ENCODE measurements at regions not wholly inside any gene's neighbourhood (a gene's known extent, or its start where the extent isn't known, plus 50 kb on each side); places are given as distances from the start of the nearest gene placed in this dataset.

GRCh38 chr12:68497107-68497506 lies 113.6 kb upstream of the RAP1B start:
- H3K4me1 ChIP-seq (ENCODE audit: insufficient read depth, low read length): no peaks in the 10 kb centered on the region
- DNase-seq (no peak), ATAC-seq (no peak)
- no peak overlapping the region for H3K27ac ChIP-seq (ENCODE audit: low read length)
- no peak overlapping the region for H2AFZ ChIP-seq (ENCODE audit: low read length)
- H3K9me3 ChIP-seq (ENCODE audit: low read length): no peaks in the 10 kb centered on the region
- H3K4me2 ChIP-seq (ENCODE audit: low read length): no peak overlapping the region
- 0 out of 2 replicates have a peak, but pooled peaks cover 4% of the 10 kb centered on the region for H3K9me2 ChIP-seq (replicated peaks; ENCODE audit: low read length)
- H4K20me1 ChIP-seq (ENCODE audit: low read length): no peaks in the 10 kb centered on the region
- ChIA-PET CTCF (no interaction called here), POLR2A (ENCODE audit: unreplicated experiment) (no interaction called here)
- H3K4me3 ChIP-seq (ENCODE audit: low read length): no peak overlapping the region
- no peaks in the 10 kb centered on the region for H3K36me3 ChIP-seq (ENCODE audit: low read depth, low read length)
- intact Hi-C loops (cut with micrococcal nuclease): no loop called here
- H3F3A ChIP-seq (ENCODE audit: low read length, unreplicated experiment): no peaks in the 10 kb centered on the region
- H3K9ac ChIP-seq (ENCODE audit: low read length): no peak overlapping the region
- TF ChIP-seq EZH2phosphoT487 (IDR thresholded peaks at IDR 0.05; ENCODE audit: borderline replicate concordance, low read length) (no peak), EZH2 (IDR thresholded peaks at IDR 0.05; ENCODE audit: low read length, unreplicated experiment) (no peak), CTCF (conservative IDR thresholded peaks at IDR 0.05; ENCODE audit: low read depth, low read length) (no peak)
- no peaks in the 10 kb centered on the region for H3K27me3 ChIP-seq (ENCODE audit: low read length)
- no peaks in the 10 kb centered on the region for H3K79me2 ChIP-seq (ENCODE audit: low read length)
- no TSS peak for BruUV-seq (replicated peaks)

GRCh38 chr12:68497702-68498101 lies 113.0 kb upstream of the RAP1B start:
- Histone ChIP-seq H2AFZ (ENCODE audit: low read length) (no peak overlapping the region), H3F3A (ENCODE audit: low read length, unreplicated experiment) (no peaks in the 10 kb centered on the region), H3K9me3 (ENCODE audit: low read length) (no peaks in the 10 kb centered on the region), H3K4me3 (ENCODE audit: low read length) (no peak overlapping the region), H3K4me2 (ENCODE audit: low read length) (no peak overlapping the region), H3K9ac (ENCODE audit: low read length) (no peak overlapping the region), H3K79me2 (ENCODE audit: low read length) (no peaks in the 10 kb centered on the region), H3K36me3 (ENCODE audit: low read depth, low read length) (no peaks in the 10 kb centered on the region), H3K27me3 (ENCODE audit: low read length) (no peaks in the 10 kb centered on the region), H3K9me2 (replicated peaks; ENCODE audit: low read length) (0 out of 2 replicates have a peak, but pooled peaks cover 4% of the 10 kb centered on the region), H3K4me1 (ENCODE audit: insufficient read depth, low read length) (no peaks in the 10 kb centered on the region), H4K20me1 (ENCODE audit: low read length) (no peaks in the 10 kb centered on the region), H3K27ac (ENCODE audit: low read length) (no peak overlapping the region)
- peak; percentile 50 for DNase-seq
- BruUV-seq (replicated peaks): no TSS peak
- POLR2A ChIA-PET (ENCODE audit: unreplicated experiment): no interaction called here
- CTCF ChIA-PET: no interaction called here
- intact Hi-C loops (cut with micrococcal nuclease): no loop called here
- no peak for TF ChIP-seq CTCF (conservative IDR thresholded peaks at IDR 0.05; ENCODE audit: low read depth, low read length)
- no peak for TF ChIP-seq EZH2phosphoT487 (IDR thresholded peaks at IDR 0.05; ENCODE audit: borderline replicate concordance, low read length)
- TF ChIP-seq EZH2 (IDR thresholded peaks at IDR 0.05; ENCODE audit: low read length, unreplicated experiment): no peak
- ATAC-seq: peak; percentile 65

- no peaks in the 10 kb centered on the region for H3K36me3 ChIP-seq (ENCODE audit: low read depth, low read length)
- TF ChIP-seq EZH2 (IDR thresholded peaks at IDR 0.05; ENCODE audit: low read length, unreplicated experiment) (no peak), EZH2phosphoT487 (IDR thresholded peaks at IDR 0.05; ENCODE audit: borderline replicate concordance, low read length) (no peak), CTCF (conservative IDR thresholded peaks at IDR 0.05; ENCODE audit: low read depth, low read length) (peak; percentile 32; the same call in 1 of the 2 replicates)
- H3F3A ChIP-seq (ENCODE audit: low read length, unreplicated experiment): no peaks in the 10 kb centered on the region
- intact Hi-C loops (cut with micrococcal nuclease): no loop called here
- H3K4me1 ChIP-seq (ENCODE audit: insufficient read depth, low read length): no peaks in the 10 kb centered on the region
- no peak overlapping the region for H3K9ac ChIP-seq (ENCODE audit: low read length)
- BruUV-seq (replicated peaks): no TSS peak
- no peaks in the 10 kb centered on the region for H4K20me1 ChIP-seq (ENCODE audit: low read length)
- H3K4me3 ChIP-seq (ENCODE audit: low read length): no peak overlapping the region
- H3K27me3 ChIP-seq (ENCODE audit: low read length): no peaks in the 10 kb centered on the region
- ATAC-seq (no peak), DNase-seq (no peak)
- ChIA-PET CTCF (no interaction called here), POLR2A (ENCODE audit: unreplicated experiment) (no interaction called here)
- no peak overlapping the region for H2AFZ ChIP-seq (ENCODE audit: low read length)
- no peak overlapping the region for H3K27ac ChIP-seq (ENCODE audit: low read length)
- H3K9me2 ChIP-seq (replicated peaks; ENCODE audit: low read length): 0 out of 2 replicates have a peak, but pooled peaks cover 4% of the 10 kb centered on the region
- H3K9me3 ChIP-seq (ENCODE audit: low read length): no peaks in the 10 kb centered on the region
- H3K79me2 ChIP-seq (ENCODE audit: low read length): no peaks in the 10 kb centered on the region
- no peak overlapping the region for H3K4me2 ChIP-seq (ENCODE audit: low read length)
These were observed 112.0 kb upstream of the RAP1B start for GRCh38 chr12:68498736-68499135.
